HG02981 (cell line): ENCODE measurements at regions not wholly inside any gene's neighbourhood (a gene's known extent, or its start where the extent isn't known, plus 50 kb on each side); places are given as distances from the start of the nearest gene placed in this dataset.

Source experiments
- ATAC-seq: cut with Tn5 transposase; IDR thresholded peaks from one replicate; pipeline ENCODE4 v1.9.1; 2021; ENCODE audit warnings: mild to moderate bottlenecking, moderate library complexity; ENCODE audit not compliant: unreplicated experiment

GRCh38 chr20:60124776-60125381, 166.7 kb downstream of the CDH26 start:
- no peak for ATAC-seq

- ATAC-seq = no peak
These were observed 167.3 kb downstream of the CDH26 start for GRCh38 chr20:60125513-60125912.

- no peak for ATAC-seq
These were observed 168.8 kb downstream of the CDH26 start for GRCh38 chr20:60126975-60127374.

- no peak for ATAC-seq
These were observed 173.2 kb downstream of the CDH26 start for GRCh38 chr20:60131375-60131774.

GRCh38 chr20:60132162-60132826, 174.1 kb downstream of the CDH26 start:
- no peak for ATAC-seq

- ATAC-seq = no peak
These were observed 174.8 kb downstream of the CDH26 start for GRCh38 chr20:60132827-60133670.

- ATAC-seq = no peak
These were observed 177.1 kb downstream of the CDH26 start for GRCh38 chr20:60135276-60135675.

GRCh38 chr20:60136645-60137401, 178.6 kb downstream of the CDH26 start:
- no peak for ATAC-seq

- ATAC-seq = peak; percentile 50
These were observed 179.5 kb downstream of the CDH26 start for GRCh38 chr20:60137657-60138245.

- ATAC-seq = peak; percentile 47
These were observed 180.3 kb downstream of the CDH26 start for GRCh38 chr20:60138256-60139220.

GRCh38 chr20:60139663-60140446, 181.6 kb downstream of the CDH26 start:
- no peak for ATAC-seq

GRCh38 chr20:60142587-60142986, 184.4 kb downstream of the CDH26 start:
- no peak for ATAC-seq

GRCh38 chr20:60143261-60143842, 185.1 kb downstream of the CDH26 start:
- no peak for ATAC-seq

- ATAC-seq = no peak
These were observed 186.2 kb downstream of the CDH26 start for GRCh38 chr20:60144404-60144803.

- ATAC-seq = no peak
These were observed 186.8 kb downstream of the CDH26 start for GRCh38 chr20:60144974-60145527.

- no peak for ATAC-seq
These were observed 188.8 kb downstream of the CDH26 start for GRCh38 chr20:60147004-60147403.

GRCh38 chr20:60148885-60149284, 190.7 kb downstream of the CDH26 start:
- no peak for ATAC-seq

GRCh38 chr20:60152792-60153191, 194.6 kb downstream of the CDH26 start:
- ATAC-seq = no peak
